ENCODE measurements at regions not wholly inside any gene's neighbourhood (a gene's known extent, or its start where the extent isn't known, plus 50 kb on each side); places are given as distances from the start of the nearest gene placed in this dataset.

DNA sequence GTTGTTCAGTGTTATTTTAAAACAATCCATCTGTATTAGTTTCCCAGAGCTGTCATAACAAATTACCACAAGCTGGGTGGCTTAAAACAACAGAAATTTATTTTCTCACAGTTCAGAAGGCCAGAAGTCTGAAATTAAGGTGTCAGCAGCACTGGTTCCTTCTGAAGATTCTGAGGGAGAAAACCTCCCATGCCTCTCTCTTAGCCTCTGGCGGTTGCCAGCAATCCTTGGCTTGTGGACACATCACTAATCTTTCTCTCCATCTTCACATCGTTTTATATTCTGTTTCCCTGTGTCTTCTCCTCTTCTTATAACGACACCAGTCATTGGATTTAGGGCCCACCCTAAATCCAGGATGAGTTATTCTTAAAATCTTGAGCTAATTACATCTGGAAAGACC is 70.2 kb upstream of the EPB41L1 start:
- TF ChIP-seq, protein P1, sequence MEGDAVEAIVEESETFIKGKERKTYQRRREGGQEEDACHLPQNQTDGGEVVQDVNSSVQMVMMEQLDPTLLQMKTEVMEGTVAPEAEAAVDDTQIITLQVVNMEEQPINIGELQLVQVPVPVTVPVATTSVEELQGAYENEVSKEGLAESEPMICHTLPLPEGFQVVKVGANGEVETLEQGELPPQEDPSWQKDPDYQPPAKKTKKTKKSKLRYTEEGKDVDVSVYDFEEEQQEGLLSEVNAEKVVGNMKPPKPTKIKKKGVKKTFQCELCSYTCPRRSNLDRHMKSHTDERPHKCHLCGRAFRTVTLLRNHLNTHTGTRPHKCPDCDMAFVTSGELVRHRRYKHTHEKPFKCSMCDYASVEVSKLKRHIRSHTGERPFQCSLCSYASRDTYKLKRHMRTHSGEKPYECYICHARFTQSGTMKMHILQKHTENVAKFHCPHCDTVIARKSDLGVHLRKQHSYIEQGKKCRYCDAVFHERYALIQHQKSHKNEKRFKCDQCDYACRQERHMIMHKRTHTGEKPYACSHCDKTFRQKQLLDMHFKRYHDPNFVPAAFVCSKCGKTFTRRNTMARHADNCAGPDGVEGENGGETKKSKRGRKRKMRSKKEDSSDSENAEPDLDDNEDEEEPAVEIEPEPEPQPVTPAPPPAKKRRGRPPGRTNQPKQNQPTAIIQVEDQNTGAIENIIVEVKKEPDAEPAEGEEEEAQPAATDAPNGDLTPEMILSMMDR (IDR thresholded peaks at IDR 0.05), result no peak
- TF ChIP-seq POLR2A (IDR thresholded peaks at IDR 0.05) (no peak), POLR2AphosphoS5 (IDR thresholded peaks at IDR 0.05) (no peak)

All from prostate gland (tissue), 2 donors.